ENCODE measurements at regions not wholly inside any gene's neighbourhood (a gene's known extent, or its start where the extent isn't known, plus 50 kb on each side); places are given as distances from the start of the nearest gene placed in this dataset.

GRCh38 chr5:121596882-121597281, 254.8 kb upstream of the FTMT start:
- no peak for TF ChIP-seq CTCF (IDR thresholded peaks at IDR 0.05; ENCODE audit: insufficient read depth, low read length, poor library complexity, severe bottlenecking)
- TF ChIP-seq EZH2phosphoT487 (conservative IDR thresholded peaks at IDR 0.05; ENCODE audit: low read length) = no peak

Measured in SU-DHL-6 (cell line).